Ramos (cell line): ENCODE measurements at regions not wholly inside any gene's neighbourhood (a gene's known extent, or its start where the extent isn't known, plus 50 kb on each side); places are given as distances from the start of the nearest gene placed in this dataset.
"Not testable (repeated sequence)": the region's sequence is repeated elsewhere in the genome, so short reads cannot be mapped to it uniquely, and the experiment has no call there.

Experiments
- in situ Hi-C: fragments of 300-500 bp; cut with MboI; formaldehyde crosslinking; loops from one replicate; pipeline ENCODE4 v1.14.3; 2022; ENCODE audit warnings: low sequenced_read_pairs; ENCODE audit not compliant: unreplicated experiment

GRCh38 chr13:22801402-22802003, 379.3 kb upstream of the SGCG start:
- in situ Hi-C loops, result no loop called here

GRCh38 chr13:22812793-22813192, 368.0 kb upstream of the SGCG start:
- in situ Hi-C loops, result no loop called here

GRCh38 chr13:22813531-22814377, 367.0 kb upstream of the SGCG start:
- in situ Hi-C loops, result not testable (repeated sequence)

- in situ Hi-C loops, result not testable (repeated sequence)
Observed at GRCh38 chr13:22814433-22814832, 366.3 kb upstream of the SGCG start.

- in situ Hi-C loops, result no loop called here
Observed at GRCh38 chr13:22821589-22821988, 359.2 kb upstream of the SGCG start.

GRCh38 chr13:22825186-22825585, 355.6 kb upstream of the SGCG start:
- in situ Hi-C loops, result no loop called here

- in situ Hi-C loops, result no loop called here
Observed at GRCh38 chr13:22828081-22828480, 352.7 kb upstream of the SGCG start.

- in situ Hi-C loops, result no loop called here
Observed at GRCh38 chr13:22836475-22836874, 344.3 kb upstream of the SGCG start.

GRCh38 chr13:22837980-22838647, 342.7 kb upstream of the SGCG start:
- in situ Hi-C loops, result no loop called here

- in situ Hi-C loops, result no loop called here
Observed at GRCh38 chr13:22839603-22840530, 340.9 kb upstream of the SGCG start.

GRCh38 chr13:22846551-22846950, 334.2 kb upstream of the SGCG start:
- in situ Hi-C loops, result no loop called here

GRCh38 chr13:22848539-22849052, 332.2 kb upstream of the SGCG start:
- in situ Hi-C loops, result no loop called here

GRCh38 chr13:22855926-22856325, 324.9 kb upstream of the SGCG start:
- in situ Hi-C loops, result no loop called here

- in situ Hi-C loops, result not testable (repeated sequence)
Observed at GRCh38 chr13:22858980-22859379, 321.8 kb upstream of the SGCG start.

GRCh38 chr13:22859411-22859810, 321.4 kb upstream of the SGCG start:
- in situ Hi-C loops, result not testable (repeated sequence)

GRCh38 chr13:22861958-22862466, 318.8 kb upstream of the SGCG start:
- in situ Hi-C loops, result no loop called here

GRCh38 chr13:22862478-22862877, 318.3 kb upstream of the SGCG start:
- in situ Hi-C loops, result no loop called here

- in situ Hi-C loops, result no loop called here
Observed at GRCh38 chr13:22866221-22866620, 314.6 kb upstream of the SGCG start.

GRCh38 chr13:22871231-22871630, 309.5 kb upstream of the SGCG start:
- in situ Hi-C loops, result no loop called here

GRCh38 chr13:22874839-22875238, 305.9 kb upstream of the SGCG start:
- in situ Hi-C loops, result no loop called here
